PFSK-1 (cell line): ENCODE measurements at regions not wholly inside any gene's neighbourhood (a gene's known extent, or its start where the extent isn't known, plus 50 kb on each side); places are given as distances from the start of the nearest gene placed in this dataset.

ENCODE experiments used
- FOXP2 ChIP-seq: optimal IDR thresholded peaks from 2 replicates; pipeline ENCODE3; 2011; ENCODE audit warnings: borderline replicate concordance, control low read depth, inconsistent platforms; ENCODE audit not compliant: insufficient read depth; ENCODE audit errors: extremely low read length, extremely low read depth
- POLR2AphosphoS5 ChIP-seq: IDR thresholded peaks from 2 replicates; pipeline ENCODE4 v1.6.1; 2012; ENCODE audit warnings: low read depth, mild to moderate bottlenecking, control low read depth, low read length, moderate library complexity
- SIN3A ChIP-seq: IDR thresholded peaks from 2 replicates; pipeline ENCODE4 v1.6.1; 2012; ENCODE audit warnings: mild to moderate bottlenecking, low read length, moderate library complexity, borderline replicate concordance; ENCODE audit not compliant: insufficient read depth
- TAF1 ChIP-seq: IDR thresholded peaks from 2 replicates; pipeline ENCODE4 v1.6.1; 2012; ENCODE audit warnings: low read length, control low read depth, borderline replicate concordance; ENCODE audit not compliant: insufficient read depth
- TF ChIP-seq, protein P1 (sequence below), 2 experiments: IDR thresholded peaks; 2 replicates each; pipeline versions ENCODE4 v1.6.1 to v1.8.0; 2011 to 2012; ENCODE audit warnings: low read depth in 2 of 2, low read length in 2 of 2, control low read depth in 1 of 2, inconsistent platforms in 1 of 2, mild to moderate bottlenecking in 1 of 2, moderate library complexity in 1 of 2; ENCODE audit not compliant: insufficient read depth in 1 of 2

DNA sequence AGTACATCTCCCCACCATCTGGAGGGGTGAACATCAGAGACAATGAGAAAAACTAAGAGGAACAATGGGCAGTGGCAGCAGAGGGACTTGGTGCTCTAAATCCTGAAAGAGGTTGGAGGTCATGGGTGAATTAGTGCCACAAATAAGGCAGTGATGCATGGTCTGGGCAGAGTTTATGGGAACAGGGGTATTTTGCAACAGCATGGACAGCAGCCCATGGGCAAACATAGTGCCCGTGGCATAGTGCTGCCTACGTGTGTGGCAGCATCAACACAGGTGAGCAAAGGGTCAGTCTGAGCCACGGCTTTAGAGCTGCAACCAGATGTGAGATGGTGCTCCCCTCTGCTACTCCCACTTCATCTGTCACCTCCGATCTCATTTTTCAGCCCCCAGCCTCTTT, 459.1 kb upstream of the CITED2 start:
- TF ChIP-seq TAF1, result no peak
- TF ChIP-seq, protein P1, sequence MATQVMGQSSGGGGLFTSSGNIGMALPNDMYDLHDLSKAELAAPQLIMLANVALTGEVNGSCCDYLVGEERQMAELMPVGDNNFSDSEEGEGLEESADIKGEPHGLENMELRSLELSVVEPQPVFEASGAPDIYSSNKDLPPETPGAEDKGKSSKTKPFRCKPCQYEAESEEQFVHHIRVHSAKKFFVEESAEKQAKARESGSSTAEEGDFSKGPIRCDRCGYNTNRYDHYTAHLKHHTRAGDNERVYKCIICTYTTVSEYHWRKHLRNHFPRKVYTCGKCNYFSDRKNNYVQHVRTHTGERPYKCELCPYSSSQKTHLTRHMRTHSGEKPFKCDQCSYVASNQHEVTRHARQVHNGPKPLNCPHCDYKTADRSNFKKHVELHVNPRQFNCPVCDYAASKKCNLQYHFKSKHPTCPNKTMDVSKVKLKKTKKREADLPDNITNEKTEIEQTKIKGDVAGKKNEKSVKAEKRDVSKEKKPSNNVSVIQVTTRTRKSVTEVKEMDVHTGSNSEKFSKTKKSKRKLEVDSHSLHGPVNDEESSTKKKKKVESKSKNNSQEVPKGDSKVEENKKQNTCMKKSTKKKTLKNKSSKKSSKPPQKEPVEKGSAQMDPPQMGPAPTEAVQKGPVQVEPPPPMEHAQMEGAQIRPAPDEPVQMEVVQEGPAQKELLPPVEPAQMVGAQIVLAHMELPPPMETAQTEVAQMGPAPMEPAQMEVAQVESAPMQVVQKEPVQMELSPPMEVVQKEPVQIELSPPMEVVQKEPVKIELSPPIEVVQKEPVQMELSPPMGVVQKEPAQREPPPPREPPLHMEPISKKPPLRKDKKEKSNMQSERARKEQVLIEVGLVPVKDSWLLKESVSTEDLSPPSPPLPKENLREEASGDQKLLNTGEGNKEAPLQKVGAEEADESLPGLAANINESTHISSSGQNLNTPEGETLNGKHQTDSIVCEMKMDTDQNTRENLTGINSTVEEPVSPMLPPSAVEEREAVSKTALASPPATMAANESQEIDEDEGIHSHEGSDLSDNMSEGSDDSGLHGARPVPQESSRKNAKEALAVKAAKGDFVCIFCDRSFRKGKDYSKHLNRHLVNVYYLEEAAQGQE (IDR thresholded peaks at IDR 0.05; ENCODE audit: insufficient read depth in 1 of 2, low read depth in 2 of 2, low read length in 2 of 2), result no peak
- no peak for TF ChIP-seq FOXP2
- no peak for TF ChIP-seq POLR2AphosphoS5
- TF ChIP-seq SIN3A, result no peak

DNA sequence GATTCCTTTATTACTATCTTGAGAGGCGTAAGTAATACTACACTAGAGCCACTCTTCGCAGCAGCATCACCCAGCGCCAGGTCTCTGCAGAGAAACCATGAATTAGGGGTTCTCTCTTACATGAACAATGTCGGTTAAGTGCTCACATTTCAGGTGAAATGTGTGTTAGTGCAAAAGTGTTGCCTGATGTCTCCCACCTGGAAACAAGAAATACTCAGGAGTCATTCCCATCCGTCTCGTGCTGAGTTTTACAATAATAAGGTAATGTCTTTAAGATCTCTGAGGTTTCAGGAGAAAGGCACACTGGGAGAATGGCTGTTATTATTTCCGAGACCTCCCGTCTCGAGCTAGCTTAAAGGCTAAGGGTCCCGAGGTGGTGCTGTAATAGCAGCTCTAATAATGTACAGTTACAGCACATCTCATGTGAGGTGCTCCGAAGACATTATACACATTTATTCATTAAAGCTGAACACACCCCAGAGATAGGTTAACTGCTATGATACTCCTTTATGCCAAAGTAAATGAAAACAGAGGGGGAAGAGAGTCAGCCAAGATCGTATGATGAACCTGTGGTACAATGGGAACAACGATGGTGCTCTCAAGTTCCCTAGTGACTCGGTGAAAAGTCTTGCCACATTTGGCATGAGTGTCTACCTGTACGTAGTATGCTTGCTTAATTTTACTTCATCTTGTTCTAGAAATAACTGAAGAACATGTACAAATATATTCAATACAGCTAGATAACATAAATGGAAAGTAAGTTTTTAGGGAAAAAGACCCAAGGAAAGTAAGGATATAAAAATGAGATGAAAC, 458.3 kb upstream of the CITED2 start:
- TF ChIP-seq SIN3A (no peak), POLR2AphosphoS5 (no peak), FOXP2 (no peak), TAF1 (no peak)
- TF ChIP-seq, protein P1 (IDR thresholded peaks at IDR 0.05; ENCODE audit: insufficient read depth in 1 of 2, low read depth in 2 of 2, low read length in 2 of 2), result no peak

DNA sequence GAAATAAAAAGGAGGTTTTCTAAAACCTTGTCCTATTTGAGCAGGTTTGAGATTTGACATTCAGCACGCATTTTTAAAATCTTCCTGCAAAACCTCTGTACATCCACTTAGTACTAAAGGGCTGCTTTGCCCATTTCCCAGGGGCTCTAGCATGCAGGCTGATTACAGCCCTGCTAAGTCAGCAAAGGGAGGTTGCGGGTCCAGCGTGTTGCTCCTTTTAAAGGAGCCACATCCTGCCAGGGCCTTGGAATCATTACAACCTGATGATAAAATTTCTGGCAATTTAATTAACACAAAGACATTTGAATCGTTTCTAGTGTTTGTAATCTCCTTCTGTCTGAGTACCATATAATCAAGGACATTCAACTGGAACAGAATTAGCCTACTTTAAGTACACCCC, 455.1 kb upstream of the CITED2 start:
- TF ChIP-seq FOXP2, result no peak
- TF ChIP-seq TAF1, result no peak
- no peak for TF ChIP-seq POLR2AphosphoS5
- TF ChIP-seq SIN3A, result no peak
- TF ChIP-seq, protein P1 (IDR thresholded peaks at IDR 0.05; ENCODE audit: insufficient read depth in 1 of 2, low read depth in 2 of 2, low read length in 2 of 2), result no peak

DNA sequence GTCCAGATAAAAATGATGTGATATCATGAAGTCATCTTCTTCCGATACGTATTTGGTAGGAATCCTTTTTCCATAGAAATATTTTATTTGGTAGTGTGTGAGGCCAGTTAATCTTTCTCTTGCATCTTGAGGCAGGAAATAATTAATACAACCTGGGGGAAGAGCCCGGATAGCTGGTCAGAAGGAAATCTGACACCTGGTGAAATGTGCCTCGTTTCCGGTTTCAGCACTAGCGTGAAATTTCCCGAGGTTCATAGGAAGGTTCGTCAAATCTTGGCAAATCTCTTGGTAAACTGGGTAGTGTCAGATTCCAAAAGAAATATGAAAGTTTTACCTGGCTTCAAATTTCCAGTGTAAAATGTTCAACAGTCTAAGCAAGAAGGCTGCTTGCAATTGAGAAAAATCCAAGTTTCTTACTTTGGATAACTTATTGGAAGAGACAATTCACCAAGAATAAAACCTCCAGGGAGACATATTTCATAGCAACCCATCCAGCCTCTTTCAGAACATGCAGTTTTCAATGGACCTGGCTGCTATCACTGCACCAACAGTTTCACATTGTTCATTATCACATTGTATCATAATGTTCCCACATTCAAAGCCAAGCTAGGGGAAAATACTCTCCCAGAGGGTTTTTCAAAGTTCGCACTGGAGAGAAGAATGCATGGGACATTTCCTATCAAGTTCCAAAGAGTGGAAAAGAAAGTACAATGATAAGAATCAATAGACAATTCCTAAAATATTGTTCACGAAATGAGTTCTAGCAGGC, 454.5 kb upstream of the CITED2 start:
- TF ChIP-seq, protein P1 (IDR thresholded peaks at IDR 0.05; ENCODE audit: insufficient read depth in 1 of 2, low read depth in 2 of 2, low read length in 2 of 2), result 0 out of 4 replicates have a peak, but pooled peaks of 1 of the 2 experiments have one; percentile 20
- TF ChIP-seq POLR2AphosphoS5 (no peak), FOXP2 (no peak), SIN3A (no peak)
